ENCODE measurements at regions not wholly inside any gene's neighbourhood (a gene's known extent, or its start where the extent isn't known, plus 50 kb on each side); places are given as distances from the start of the nearest gene placed in this dataset.
"Not testable (repeated sequence)": the region's sequence is repeated elsewhere in the genome, so short reads cannot be mapped to it uniquely, and the experiment has no call there.

DNA sequence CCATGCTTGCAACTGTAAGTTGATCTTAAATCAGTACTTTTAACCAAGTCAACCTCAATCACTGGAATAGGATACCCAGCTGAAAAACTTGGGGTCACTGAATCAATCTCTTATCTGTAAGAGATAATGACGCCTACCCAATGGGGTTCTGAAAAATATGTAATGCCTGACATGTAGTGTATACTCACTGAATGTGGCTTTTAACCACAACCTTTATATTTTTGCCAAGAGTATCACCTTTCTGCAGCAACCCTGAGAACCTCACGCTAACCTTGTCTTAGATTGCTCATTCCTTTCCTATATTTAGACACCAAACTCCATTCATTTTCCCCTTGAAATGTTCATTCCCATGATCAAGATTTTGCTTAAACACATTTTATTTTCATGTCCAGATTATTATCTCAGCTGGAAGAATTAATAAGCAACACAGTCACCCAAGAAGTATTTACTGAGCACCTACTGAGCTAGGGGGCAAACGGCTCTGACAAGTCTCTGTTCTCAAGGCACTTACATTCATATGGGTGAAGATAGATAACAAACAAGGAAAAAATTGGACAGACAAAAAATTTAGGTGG lies 82.7 kb upstream of the GBA3 start:
- TF ChIP-seq, protein P1, sequence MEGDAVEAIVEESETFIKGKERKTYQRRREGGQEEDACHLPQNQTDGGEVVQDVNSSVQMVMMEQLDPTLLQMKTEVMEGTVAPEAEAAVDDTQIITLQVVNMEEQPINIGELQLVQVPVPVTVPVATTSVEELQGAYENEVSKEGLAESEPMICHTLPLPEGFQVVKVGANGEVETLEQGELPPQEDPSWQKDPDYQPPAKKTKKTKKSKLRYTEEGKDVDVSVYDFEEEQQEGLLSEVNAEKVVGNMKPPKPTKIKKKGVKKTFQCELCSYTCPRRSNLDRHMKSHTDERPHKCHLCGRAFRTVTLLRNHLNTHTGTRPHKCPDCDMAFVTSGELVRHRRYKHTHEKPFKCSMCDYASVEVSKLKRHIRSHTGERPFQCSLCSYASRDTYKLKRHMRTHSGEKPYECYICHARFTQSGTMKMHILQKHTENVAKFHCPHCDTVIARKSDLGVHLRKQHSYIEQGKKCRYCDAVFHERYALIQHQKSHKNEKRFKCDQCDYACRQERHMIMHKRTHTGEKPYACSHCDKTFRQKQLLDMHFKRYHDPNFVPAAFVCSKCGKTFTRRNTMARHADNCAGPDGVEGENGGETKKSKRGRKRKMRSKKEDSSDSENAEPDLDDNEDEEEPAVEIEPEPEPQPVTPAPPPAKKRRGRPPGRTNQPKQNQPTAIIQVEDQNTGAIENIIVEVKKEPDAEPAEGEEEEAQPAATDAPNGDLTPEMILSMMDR (IDR thresholded peaks at IDR 0.05) = not testable (repeated sequence)
- TF ChIP-seq POLR2A (IDR thresholded peaks at IDR 0.05) = not testable (repeated sequence)
